ENCODE measurements at regions not wholly inside any gene's neighbourhood (a gene's known extent, or its start where the extent isn't known, plus 50 kb on each side); places are given as distances from the start of the nearest gene placed in this dataset.

DNA sequence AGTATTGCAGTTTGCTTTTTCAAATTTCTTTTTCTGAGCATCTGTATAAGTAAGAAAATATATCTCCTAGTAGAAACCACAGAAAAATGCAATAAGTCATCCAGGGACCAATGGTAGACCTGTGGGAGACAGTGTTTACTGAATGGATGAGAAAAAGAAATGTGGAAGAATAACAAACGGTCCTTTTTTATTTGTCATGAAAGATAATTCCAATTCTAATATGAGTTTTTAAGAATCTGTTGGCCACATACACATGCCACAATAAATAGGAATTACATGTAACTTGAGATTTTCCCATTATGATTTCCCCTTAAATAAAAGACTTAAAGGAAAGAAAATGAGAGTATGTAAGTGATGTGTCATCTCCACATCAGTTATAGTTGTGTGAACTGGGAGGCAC, 107.7 kb upstream of the RAB27B start:
- TF ChIP-seq EP300 (IDR thresholded peaks at IDR 0.05) (no peak), POLR2A (IDR thresholded peaks at IDR 0.05; ENCODE audit: low read depth) (no peak)
- TF ChIP-seq, protein P1, sequence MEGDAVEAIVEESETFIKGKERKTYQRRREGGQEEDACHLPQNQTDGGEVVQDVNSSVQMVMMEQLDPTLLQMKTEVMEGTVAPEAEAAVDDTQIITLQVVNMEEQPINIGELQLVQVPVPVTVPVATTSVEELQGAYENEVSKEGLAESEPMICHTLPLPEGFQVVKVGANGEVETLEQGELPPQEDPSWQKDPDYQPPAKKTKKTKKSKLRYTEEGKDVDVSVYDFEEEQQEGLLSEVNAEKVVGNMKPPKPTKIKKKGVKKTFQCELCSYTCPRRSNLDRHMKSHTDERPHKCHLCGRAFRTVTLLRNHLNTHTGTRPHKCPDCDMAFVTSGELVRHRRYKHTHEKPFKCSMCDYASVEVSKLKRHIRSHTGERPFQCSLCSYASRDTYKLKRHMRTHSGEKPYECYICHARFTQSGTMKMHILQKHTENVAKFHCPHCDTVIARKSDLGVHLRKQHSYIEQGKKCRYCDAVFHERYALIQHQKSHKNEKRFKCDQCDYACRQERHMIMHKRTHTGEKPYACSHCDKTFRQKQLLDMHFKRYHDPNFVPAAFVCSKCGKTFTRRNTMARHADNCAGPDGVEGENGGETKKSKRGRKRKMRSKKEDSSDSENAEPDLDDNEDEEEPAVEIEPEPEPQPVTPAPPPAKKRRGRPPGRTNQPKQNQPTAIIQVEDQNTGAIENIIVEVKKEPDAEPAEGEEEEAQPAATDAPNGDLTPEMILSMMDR (IDR thresholded peaks at IDR 0.05): no peak
